KBM-7 (cell line): ENCODE measurements at regions not wholly inside any gene's neighbourhood (a gene's known extent, or its start where the extent isn't known, plus 50 kb on each side); places are given as distances from the start of the nearest gene placed in this dataset.

Experiments used
- DNase-seq: peaks from one replicate; pipeline ENCODE4 v3.0.0-alpha.2; 2015
- in situ Hi-C: fragments of 300-500 bp; cut with MboI; formaldehyde crosslinking; loops from 2 replicates; pipeline ENCODE4 v1.14.3; 2020; ENCODE audit warnings: low sequenced_read_pairs, low pct_unique_long_range_greater_than_20kb, mixed read lengths

DNA sequence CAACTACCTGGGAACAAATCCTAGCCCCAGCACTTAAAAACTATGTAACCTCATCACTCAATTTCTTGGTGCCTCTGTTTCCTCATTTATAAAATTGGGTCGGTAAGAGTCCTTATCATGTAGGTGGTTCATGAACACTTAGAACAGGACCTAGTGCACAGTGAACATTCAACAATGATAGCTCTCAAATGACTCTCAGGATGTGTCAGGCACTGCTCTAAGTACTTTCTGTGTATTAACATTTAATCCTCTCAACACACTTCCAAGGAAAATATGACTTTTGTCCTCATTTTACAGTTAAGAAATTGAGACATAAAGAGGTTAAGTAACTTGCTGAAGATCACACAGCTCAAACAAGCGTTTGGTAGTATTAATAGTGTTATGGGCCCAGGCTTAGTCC, 202.1 kb upstream of the KLF4 start:
- DNase-seq = no peak
- in situ Hi-C loops = no loop called here

DNA sequence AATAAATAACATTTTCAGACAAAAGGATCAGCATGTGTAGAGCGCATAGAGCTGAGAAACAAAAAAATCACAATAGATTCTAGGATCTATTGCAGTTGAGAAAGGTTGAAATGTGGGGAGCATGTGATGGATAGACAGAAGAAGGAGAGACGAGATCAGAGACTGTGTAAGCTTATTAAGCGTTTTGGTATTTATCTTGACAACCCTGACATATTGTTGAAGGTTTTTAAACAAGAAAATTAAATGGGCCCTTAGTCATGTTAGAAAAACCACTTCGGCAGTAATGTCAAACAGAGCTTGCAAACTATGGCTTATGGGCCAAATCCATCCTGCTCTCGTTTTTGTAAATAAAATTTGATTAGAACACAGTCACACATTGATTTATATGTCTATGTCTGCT, 200.5 kb upstream of the KLF4 start:
- in situ Hi-C loops = no loop called here
- no peak for DNase-seq

DNA sequence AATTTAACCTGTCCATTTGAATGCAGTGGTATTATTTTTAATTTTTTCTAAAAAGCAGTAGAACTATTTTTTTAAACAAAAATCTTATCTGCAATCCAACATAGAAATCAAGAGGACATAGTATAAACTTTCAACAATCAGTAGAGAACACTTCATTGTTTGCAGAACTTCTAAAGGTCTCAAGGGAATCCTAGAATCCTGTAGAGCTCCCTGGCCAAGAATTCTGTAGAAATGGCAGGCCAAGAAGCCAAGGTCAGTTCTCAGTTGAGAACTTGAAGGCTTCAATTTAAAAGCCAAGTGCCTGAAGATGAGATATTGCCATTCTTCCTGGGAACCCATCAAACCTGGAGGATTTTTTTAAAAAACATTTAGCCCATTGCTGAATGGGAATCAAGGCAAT, 199.2 kb upstream of the KLF4 start:
- DNase-seq = no peak

GRCh38 chr9:107685901-107686300, 196.3 kb upstream of the KLF4 start:
- no peak for DNase-seq
- in situ Hi-C loops = no loop called here

More for the DNA sequence above, 199.2 kb upstream of the KLF4 start:
- in situ Hi-C loops = no loop called here

GRCh38 chr9:107685376-107685775, 195.8 kb upstream of the KLF4 start:
- no peak for DNase-seq
- in situ Hi-C loops = no loop called here

DNA sequence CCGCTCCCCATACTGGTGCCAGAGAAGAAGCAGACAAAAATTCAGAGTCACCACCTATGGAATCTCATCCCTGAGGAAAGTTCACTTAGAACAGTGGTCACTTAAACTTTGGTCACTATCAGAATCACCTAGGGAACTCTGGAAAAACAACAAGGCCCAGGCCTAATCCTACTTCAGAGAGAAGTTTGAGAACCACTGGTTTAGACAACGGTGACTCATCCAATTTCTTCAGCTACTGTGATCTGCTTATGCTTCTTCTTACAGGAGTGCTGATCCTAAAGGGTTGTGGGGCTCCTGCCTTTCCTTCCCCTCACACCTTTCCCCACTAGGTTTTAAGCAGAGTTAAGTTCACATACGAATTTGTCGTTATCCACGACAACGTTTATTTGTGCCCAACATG, 194.7 kb upstream of the KLF4 start:
- DNase-seq = no peak

GRCh38 chr9:107683566-107683965, 194.0 kb upstream of the KLF4 start:
- DNase-seq = no peak
- in situ Hi-C loops = no loop called here

More for the DNA sequence above, 194.7 kb upstream of the KLF4 start:
- in situ Hi-C loops = no loop called here

GRCh38 chr9:107681988-107682387, 192.4 kb upstream of the KLF4 start:
- DNase-seq = no peak
- in situ Hi-C loops = no loop called here

DNA sequence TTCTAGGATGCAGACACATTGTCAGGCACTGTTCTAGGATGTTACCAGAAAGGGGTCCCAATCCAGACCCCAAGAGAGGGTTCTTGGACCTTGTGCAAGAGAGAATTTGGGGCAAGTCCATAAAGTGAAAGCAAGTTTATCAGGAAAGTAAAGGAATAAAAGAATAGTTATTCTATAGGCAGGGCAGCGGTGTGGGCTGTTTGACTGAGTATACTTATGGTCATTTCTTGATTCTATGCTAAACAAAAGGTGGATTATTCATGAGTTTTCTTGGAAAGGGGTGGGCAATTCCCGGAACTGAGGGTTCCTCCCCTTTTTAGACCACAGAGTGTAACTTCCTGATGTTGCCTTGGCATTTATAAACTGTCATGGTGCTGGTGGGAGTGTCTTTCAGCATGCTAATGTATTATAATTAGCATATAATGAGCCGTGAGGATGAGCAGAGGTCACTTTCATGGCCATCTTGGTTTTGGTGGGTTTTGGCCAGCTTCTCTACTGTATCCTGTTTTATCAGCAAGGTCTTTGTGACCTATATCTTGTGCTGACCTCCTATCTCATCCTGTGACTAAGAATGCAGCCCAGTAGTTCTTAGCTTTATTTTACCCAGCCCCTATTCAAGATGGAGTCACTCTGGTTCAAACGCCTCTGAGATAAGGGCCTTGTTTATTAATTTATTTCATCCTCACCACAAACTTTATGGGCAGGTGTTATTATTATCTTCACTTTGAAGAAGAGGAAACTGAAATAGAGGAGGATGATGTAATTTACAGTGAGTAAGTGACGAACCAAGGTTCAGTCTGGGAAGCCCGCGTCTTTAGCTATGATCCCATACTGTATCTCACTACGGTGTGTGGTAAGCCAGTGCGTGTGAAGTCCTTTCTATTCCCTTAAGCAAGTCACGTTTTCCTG, 186.0 kb upstream of the KLF4 start:
- in situ Hi-C loops = no loop called here
- DNase-seq = peak; percentile 16

GRCh38 chr9:107674721-107675277, 185.2 kb upstream of the KLF4 start:
- in situ Hi-C loops = no loop called here
- DNase-seq = no peak

- in situ Hi-C loops = no loop called here
- DNase-seq = no peak
Observed at GRCh38 chr9:107673861-107674720, 184.5 kb upstream of the KLF4 start.

DNA sequence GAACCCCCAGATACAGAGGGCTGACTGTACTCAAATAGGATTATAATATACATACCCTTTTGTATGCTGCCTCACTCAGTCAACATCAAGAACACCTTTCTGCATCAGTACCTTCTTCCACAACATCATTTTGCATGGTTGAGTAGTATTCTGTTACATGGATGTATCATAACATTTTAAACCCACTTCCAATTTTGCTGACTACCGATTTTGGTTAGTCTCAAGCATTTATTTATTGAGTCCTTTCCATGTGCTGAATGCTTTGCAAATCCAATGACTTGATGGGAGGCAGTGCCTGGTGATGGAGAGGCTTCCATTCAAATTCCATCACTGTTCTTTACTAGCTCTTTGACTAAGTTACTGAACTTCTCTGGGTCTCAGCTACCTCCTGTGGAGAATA, 182.0 kb upstream of the KLF4 start:
- in situ Hi-C loops = no loop called here
- no peak for DNase-seq

GRCh38 chr9:107669422-107669821, 179.9 kb upstream of the KLF4 start:
- in situ Hi-C loops = no loop called here
- no peak for DNase-seq

- no peak for DNase-seq
- in situ Hi-C loops = no loop called here
Observed at GRCh38 chr9:107667231-107668070, 177.9 kb upstream of the KLF4 start.

- no peak for DNase-seq
- in situ Hi-C loops = no loop called here
Observed at GRCh38 chr9:107665057-107665456, 175.5 kb upstream of the KLF4 start.

DNA sequence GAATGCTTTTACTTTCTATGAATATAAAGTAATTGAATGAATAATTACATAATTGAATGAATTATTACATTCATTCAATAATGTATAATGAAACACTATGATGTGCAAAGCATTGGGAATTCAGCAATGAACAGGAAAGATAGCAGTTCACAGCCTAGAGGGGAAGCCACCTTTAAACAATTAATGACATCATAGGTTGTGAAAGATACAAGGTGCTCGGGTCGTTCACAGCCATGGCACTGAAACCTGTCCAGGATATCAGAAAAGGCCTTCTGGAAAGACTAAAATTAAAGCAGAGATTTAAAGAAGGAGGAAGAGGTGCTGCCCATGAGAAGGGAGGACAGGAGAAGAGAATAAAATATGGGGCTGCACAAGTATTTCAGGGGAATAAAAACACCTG, 171.4 kb upstream of the KLF4 start:
- no peak for DNase-seq
- in situ Hi-C loops = no loop called here

DNA sequence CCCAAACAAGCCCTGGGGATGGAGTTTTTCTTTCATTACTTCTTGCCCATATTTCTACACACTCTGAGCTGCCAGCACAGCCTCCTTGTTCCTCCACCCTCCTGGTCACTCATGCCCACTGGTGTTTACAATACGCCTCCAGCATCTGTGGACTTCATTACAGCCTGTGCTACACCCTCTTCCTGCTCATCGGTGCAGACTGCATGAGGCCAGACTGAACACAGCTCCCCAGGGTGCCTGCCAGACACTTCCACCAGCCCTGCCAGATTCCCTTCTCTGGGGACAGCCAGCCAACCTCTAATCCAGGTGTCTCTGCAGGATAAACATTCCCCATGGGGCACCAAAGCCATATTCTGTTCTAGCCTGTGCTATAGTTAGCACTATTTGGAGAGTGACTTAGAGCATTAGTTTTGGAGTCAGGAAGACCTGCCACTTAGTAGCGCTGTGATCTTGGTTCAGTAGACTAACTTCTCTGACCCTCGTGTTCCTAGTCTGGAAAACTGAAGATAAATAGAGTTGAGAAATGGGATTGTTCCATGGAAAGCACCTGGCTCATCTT, 163.8 kb upstream of the KLF4 start:
- in situ Hi-C loops = no loop called here
- no peak for DNase-seq

- in situ Hi-C loops = no loop called here
- no peak for DNase-seq
Observed at GRCh38 chr9:107650995-107651394, 161.4 kb upstream of the KLF4 start.

DNA sequence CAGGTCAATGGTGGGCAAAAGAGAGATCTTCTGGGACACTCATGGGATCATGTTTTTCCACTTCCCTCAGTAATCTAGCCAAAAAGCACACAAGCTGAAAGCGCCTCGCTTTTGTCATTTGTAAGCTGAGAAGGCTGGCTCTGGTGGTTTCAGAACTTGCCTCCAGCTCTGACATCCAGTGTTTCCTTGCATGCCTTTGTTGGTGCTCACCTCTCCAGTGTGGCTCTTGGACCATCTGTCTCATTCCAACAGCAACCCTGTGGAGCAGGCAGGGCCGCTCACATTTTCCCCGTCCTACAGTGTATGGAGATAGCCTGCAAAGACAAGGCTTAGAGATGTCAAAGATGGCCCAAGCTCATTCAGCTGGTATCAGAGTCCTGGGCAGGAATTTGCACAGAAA, 160.8 kb upstream of the KLF4 start:
- in situ Hi-C loops = no loop called here
- no peak for DNase-seq
